ENCODE measurements at regions not wholly inside any gene's neighbourhood (a gene's known extent, or its start where the extent isn't known, plus 50 kb on each side); places are given as distances from the start of the nearest gene placed in this dataset.

- no peak for TF ChIP-seq RNF2 (IDR thresholded peaks at IDR 0.05; ENCODE audit: borderline replicate concordance, low read depth, low read length, missing control alignments, poor library complexity, severe bottlenecking)
Observed at GRCh38 chr10:33982995-33983394, 648.5 kb upstream of the NRP1 start (continued).

Data from H1 (cell line).